ENCODE measurements at regions not wholly inside any gene's neighbourhood (a gene's known extent, or its start where the extent isn't known, plus 50 kb on each side); places are given as distances from the start of the nearest gene placed in this dataset.

- CTCF ChIA-PET, result no interaction called here
- in situ Hi-C loops (cut with MboI; ENCODE audit: low sequenced_read_pairs) (no loop called here), dilution Hi-C loops (cut with HindIII; ENCODE audit: low sequenced_read_pairs, unreplicated experiment) (no loop called here), intact Hi-C loops (cut with micrococcal nuclease) (no loop called here)
- Histone ChIP-seq H3K18ac (ENCODE audit: low read depth, low read length) (no peak overlapping the region), H2BK5ac (ENCODE audit: low read depth, low read length, poor library complexity, severe bottlenecking) (no peak overlapping the region), H3K23ac (ENCODE audit: low read depth, low read length) (no peak overlapping the region), H2AFZ (replicated peaks; ENCODE audit: low read length, poor library complexity) (no peak overlapping the region), H3K56ac (ENCODE audit: extremely low read depth, insufficient read depth, low read length) (no peak overlapping the region), H3K14ac (replicated peaks; ENCODE audit: low read depth, low read length) (no peak overlapping the region), H2AK5ac (ENCODE audit: low read depth, low read length) (no peak overlapping the region), H3K36me3 (ENCODE audit: control insufficient read depth, insufficient read depth, low read length) (no peaks in the 10 kb centered on the region), H3K4me1 (ENCODE audit: control insufficient read depth, insufficient read depth, low read length) (no peaks in the 10 kb centered on the region), H4K91ac (ENCODE audit: insufficient read depth, low read depth, low read length) (no peak overlapping the region), H3K79me1 (ENCODE audit: low read depth in 1 of 2, low read length in 2 of 2) (no peaks in the 10 kb centered on the region), H3K27ac (ENCODE audit: insufficient read depth, low read length) (no peak overlapping the region), H3K9me1 (ENCODE audit: insufficient read depth, low read length) (no peaks in the 10 kb centered on the region), H3K9ac (ENCODE audit: low read depth, low read length) (no peak overlapping the region), H4K5ac (ENCODE audit: low read depth, low read length) (no peak overlapping the region), H2BK120ac (ENCODE audit: low read depth, low read length) (no peak overlapping the region), H3K9me3 (ENCODE audit: control insufficient read depth, insufficient read depth, low read length) (no peaks in the 10 kb centered on the region), H3K4me3 (ENCODE audit: insufficient read depth, low read depth, low read length) (no peak overlapping the region), H2BK20ac (ENCODE audit: low read depth, low read length) (no peak overlapping the region), H2AK9ac (replicated peaks; ENCODE audit: low read depth, low read length, poor library complexity) (no peak overlapping the region), H4K8ac (ENCODE audit: low read depth in 2 of 2, low read length in 2 of 2) (no peak overlapping the region), H3K4ac (ENCODE audit: low read depth, low read length) (no peak overlapping the region), H3K27me3 (ENCODE audit: control insufficient read depth, insufficient read depth, low read length) (peaks cover 12% of the 10 kb centered on the region; the same call in 1 of the 2 replicates), H4K20me1 (ENCODE audit: insufficient read depth, low read length) (no peaks in the 10 kb centered on the region), H2BK15ac (ENCODE audit: low read depth, low read length) (no peak overlapping the region), H3K4me2 (ENCODE audit: low read depth, low read length) (no peak overlapping the region)
- no CpG with 5 or more reads among the region's 5 CpGs for WGBS, 2 experiments (ENCODE audit: extremely low coverage in 2 of 2, insufficient read length in 1 of 2)
- BruUV-seq (replicated peaks), result no TSS peak
- no peak for TF ChIP-seq ELK1 (IDR thresholded peaks at IDR 0.05; ENCODE audit: borderline replicate concordance, low read depth, low read length)
- no peak for TF ChIP-seq POLR2A (IDR thresholded peaks at IDR 0.05; ENCODE audit: low read depth, low read length)
- TF ChIP-seq RCOR1 (IDR thresholded peaks at IDR 0.05; ENCODE audit: insufficient replicate concordance, low read length), result no peak
- TF ChIP-seq MXI1 (IDR thresholded peaks at IDR 0.05; ENCODE audit: borderline replicate concordance, low read depth, low read length), result no peak
- no peak for TF ChIP-seq RAD21 (IDR thresholded peaks at IDR 0.05; ENCODE audit: low read length)
- no peak for TF ChIP-seq CHD1 (IDR thresholded peaks at IDR 0.05; ENCODE audit: low read depth, low read length)
- no peak for TF ChIP-seq NFE2L2 (IDR thresholded peaks at IDR 0.05; ENCODE audit: low read depth, low read length)
- no peak for TF ChIP-seq MAFK (IDR thresholded peaks at IDR 0.05; ENCODE audit: low read depth, low read length)
- no peak for TF ChIP-seq CTCF (conservative IDR thresholded peaks at IDR 0.05; ENCODE audit: low read depth, low read length)
- TF ChIP-seq BHLHE40 (IDR thresholded peaks at IDR 0.05; ENCODE audit: low read depth, low read length), result no peak
- TF ChIP-seq SMC3 (IDR thresholded peaks at IDR 0.05; ENCODE audit: low read depth, low read length), result no peak
- TF ChIP-seq RFX5 (IDR thresholded peaks at IDR 0.05; ENCODE audit: low read depth, low read length), result no peak
- TF ChIP-seq USF2 (IDR thresholded peaks at IDR 0.05; ENCODE audit: low read depth, low read length), result no peak
- no peak for ATAC-seq (ENCODE audit: low read depth)
- DNase-seq, result no peak
- POLR2A ChIA-PET (ENCODE audit: unreplicated experiment), result no interaction called here
These were observed 257.3 kb downstream of the ABHD5 start for GRCh38 chr3:43948013-43948412.

Data from IMR-90 (cell line).